Thyroid gland (tissue), 4 donors: ENCODE measurements at regions not wholly inside any gene's neighbourhood (a gene's known extent, or its start where the extent isn't known, plus 50 kb on each side); places are given as distances from the start of the nearest gene placed in this dataset.

Source experiments
- POLR2A ChIP-seq, 2 donors: fragments of 450-650 bp; IDR thresholded peaks; one replicate each; pipeline ENCODE4 v1.6.1; 2017; ENCODE audit warnings: antibody characterized with exemption in 2 of 2, mild to moderate bottlenecking in 2 of 2, moderate library complexity in 1 of 2
- TF ChIP-seq, protein P1 (sequence below), 6 experiments: fragments of 200-600 bp in 3 of 6; fragments of 450-650 bp in 3 of 6; sonication (generic) in 3 of 6; IDR thresholded peaks; one replicate each; pipeline ENCODE4 v1.5.1; 2016 to 2019; ENCODE audit warnings: antibody characterized with exemption in 6 of 6, mild to moderate bottlenecking in 2 of 6, inconsistent platforms in 1 of 6, moderate library complexity in 1 of 6

DNA sequence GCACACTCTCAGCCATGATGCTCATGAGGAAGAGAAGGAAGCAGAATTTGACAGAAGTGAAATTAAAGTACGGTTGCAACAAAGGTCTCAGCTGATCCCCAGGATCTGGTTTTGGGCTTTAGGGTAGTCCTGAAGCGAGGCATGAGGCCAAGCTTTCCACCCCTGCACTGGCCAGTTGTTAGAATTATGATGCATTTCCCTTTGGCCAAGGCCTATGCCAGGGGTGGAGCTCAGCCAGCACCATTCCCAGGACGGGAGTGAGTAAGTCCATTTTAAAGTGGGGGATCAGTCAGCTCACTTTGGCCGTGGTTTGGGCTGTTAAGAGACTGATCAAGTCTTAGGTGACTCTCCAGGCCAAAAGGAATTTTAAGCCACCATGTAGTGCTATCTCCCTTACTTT is 314.5 kb upstream of the MMADHC start:
- TF ChIP-seq POLR2A (IDR thresholded peaks at IDR 0.05), result no peak
- TF ChIP-seq, protein P1, sequence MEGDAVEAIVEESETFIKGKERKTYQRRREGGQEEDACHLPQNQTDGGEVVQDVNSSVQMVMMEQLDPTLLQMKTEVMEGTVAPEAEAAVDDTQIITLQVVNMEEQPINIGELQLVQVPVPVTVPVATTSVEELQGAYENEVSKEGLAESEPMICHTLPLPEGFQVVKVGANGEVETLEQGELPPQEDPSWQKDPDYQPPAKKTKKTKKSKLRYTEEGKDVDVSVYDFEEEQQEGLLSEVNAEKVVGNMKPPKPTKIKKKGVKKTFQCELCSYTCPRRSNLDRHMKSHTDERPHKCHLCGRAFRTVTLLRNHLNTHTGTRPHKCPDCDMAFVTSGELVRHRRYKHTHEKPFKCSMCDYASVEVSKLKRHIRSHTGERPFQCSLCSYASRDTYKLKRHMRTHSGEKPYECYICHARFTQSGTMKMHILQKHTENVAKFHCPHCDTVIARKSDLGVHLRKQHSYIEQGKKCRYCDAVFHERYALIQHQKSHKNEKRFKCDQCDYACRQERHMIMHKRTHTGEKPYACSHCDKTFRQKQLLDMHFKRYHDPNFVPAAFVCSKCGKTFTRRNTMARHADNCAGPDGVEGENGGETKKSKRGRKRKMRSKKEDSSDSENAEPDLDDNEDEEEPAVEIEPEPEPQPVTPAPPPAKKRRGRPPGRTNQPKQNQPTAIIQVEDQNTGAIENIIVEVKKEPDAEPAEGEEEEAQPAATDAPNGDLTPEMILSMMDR (IDR thresholded peaks at IDR 0.05), result no peak
